Hypothalamus (tissue), 51 donors: ENCODE measurements at regions not wholly inside any gene's neighbourhood (a gene's known extent, or its start where the extent isn't known, plus 50 kb on each side); places are given as distances from the start of the nearest gene placed in this dataset.
"Not testable (repeated sequence)": the region's sequence is repeated elsewhere in the genome, so short reads cannot be mapped to it uniquely, and the experiment has no call there.

Experiments
- DNase-seq, 51 donors: peaks; one replicate each; lab custom pipeline; 2025; lab: John Stamatoyannopoulos, UW

GRCh38 chr18:38174594-38174993, 609.0 kb upstream of the CELF4 start:
- DNase-seq, result no peak

GRCh38 chr18:38174173-38174572, 608.6 kb upstream of the CELF4 start:
- no peak for DNase-seq

- DNase-seq, result no peak
Observed at GRCh38 chr18:38170845-38171244, 605.2 kb upstream of the CELF4 start.

GRCh38 chr18:38167623-38168022, 602.0 kb upstream of the CELF4 start:
- DNase-seq, result no peak

- not testable (repeated sequence) for DNase-seq
Observed at GRCh38 chr18:38153116-38153515, 587.5 kb upstream of the CELF4 start.

- no peak for DNase-seq
Observed at GRCh38 chr18:38116716-38117115, 551.1 kb upstream of the CELF4 start.

- DNase-seq, result no peak
Observed at GRCh38 chr18:38115201-38115600, 549.6 kb upstream of the CELF4 start.

GRCh38 chr18:38087538-38087937, 521.9 kb upstream of the CELF4 start:
- no peak for DNase-seq

GRCh38 chr18:38081516-38081915, 515.9 kb upstream of the CELF4 start:
- DNase-seq, result no peak

- DNase-seq, result peak in 1 of 51 donors; percentile 33
Observed at GRCh38 chr18:38077229-38077628, 511.6 kb upstream of the CELF4 start.

- no peak for DNase-seq
Observed at GRCh38 chr18:38076346-38077070, 510.9 kb upstream of the CELF4 start.

GRCh38 chr18:38074298-38074876, 508.8 kb upstream of the CELF4 start:
- no peak for DNase-seq

- DNase-seq, result no peak
Observed at GRCh38 chr18:38067821-38068220, 502.2 kb upstream of the CELF4 start.

- no peak for DNase-seq
Observed at GRCh38 chr18:38067086-38067485, 501.5 kb upstream of the CELF4 start.

GRCh38 chr18:38052879-38053590, 487.4 kb upstream of the CELF4 start:
- no peak for DNase-seq

GRCh38 chr18:38047820-38048219, 482.2 kb upstream of the CELF4 start:
- no peak for DNase-seq

- no peak for DNase-seq
Observed at GRCh38 chr18:38046651-38047050, 481.1 kb upstream of the CELF4 start.

GRCh38 chr18:38045845-38046244, 480.2 kb upstream of the CELF4 start:
- DNase-seq, result no peak

GRCh38 chr18:38042211-38042890, 476.8 kb upstream of the CELF4 start:
- DNase-seq, result no peak

- DNase-seq, result no peak
Observed at GRCh38 chr18:38038242-38038641, 472.6 kb upstream of the CELF4 start.

GRCh38 chr18:38035193-38035592, 469.6 kb upstream of the CELF4 start:
- DNase-seq, result no peak
